IMR-90 (cell line): ENCODE measurements at regions not wholly inside any gene's neighbourhood (a gene's known extent, or its start where the extent isn't known, plus 50 kb on each side); places are given as distances from the start of the nearest gene placed in this dataset.

ENCODE experiments used
- ATAC-seq: fragments of 200-7000 bp; cut with Tn5 transposase; 2 replicates; pipeline ENCODE4 v1.9.1; 2020; ENCODE audit warnings: low read depth, mild to moderate bottlenecking, moderate library complexity
- BruUV-seq: library from RNA; stranded (reverse); fragments of 400-500 nt; replicated peaks from 2 replicates; lab custom pipeline; 2021; lab: Mats Ljungman, UMichigan
- CTCF ChIA-PET: fragments of 300-600 bp; formaldehyde crosslinking; extraction: SDS; loops from one replicate; lab custom pipeline; 2021; ENCODE audit warnings: antibody characterized with exemption; lab: Yijun Ruan, JAX
- POLR2A ChIA-PET: fragments of 300-600 bp; sonication (Branson Sonifier 250); formaldehyde crosslinking; loops from one replicate; lab custom pipeline; 2022; ENCODE audit warnings: antibody characterized with exemption; ENCODE audit not compliant: unreplicated experiment; lab: Charles Lee
- DNase-seq: peaks from one replicate; pipeline ENCODE4 v3.0.0; 2013
- H2AFZ ChIP-seq: replicated peaks from 2 replicates; pipeline ENCODE3; 2013; ENCODE audit warnings: low read length, mild to moderate bottlenecking; ENCODE audit not compliant: poor library complexity
- H2AK5ac ChIP-seq: 2 replicates; pipeline ENCODE4 v1.6.1; 2013; ENCODE audit warnings: low read depth, low read length, inconsistent platforms
- H2AK9ac ChIP-seq: replicated peaks from 2 replicates; pipeline ENCODE3; 2013; ENCODE audit warnings: mild to moderate bottlenecking, low read depth, low read length, moderate library complexity; ENCODE audit not compliant: poor library complexity
- H2BK120ac ChIP-seq: 2 replicates; pipeline ENCODE4 v1.6.1; 2013; ENCODE audit warnings: low read depth, low read length, inconsistent platforms
- H2BK15ac ChIP-seq: 3 replicates; pipeline ENCODE4 v1.6.1; 2013; ENCODE audit warnings: low read depth, low read length, inconsistent platforms
- H2BK20ac ChIP-seq: 2 replicates; pipeline ENCODE4 v1.6.1; 2013; ENCODE audit warnings: low read depth, mild to moderate bottlenecking, inconsistent platforms, low read length, moderate library complexity
- H2BK5ac ChIP-seq: 2 replicates; pipeline ENCODE4 v1.6.1; 2013; ENCODE audit warnings: mild to moderate bottlenecking, low read depth, low read length, inconsistent platforms; ENCODE audit not compliant: poor library complexity, severe bottlenecking
- H3K14ac ChIP-seq: replicated peaks from 2 replicates; pipeline ENCODE4 v1.6.1; 2013; ENCODE audit warnings: low read depth, low read length, inconsistent platforms
- H3K18ac ChIP-seq: 2 replicates; pipeline ENCODE4 v1.6.1; 2013; ENCODE audit warnings: low read depth, low read length, control low read depth
- H3K23ac ChIP-seq: 2 replicates; pipeline ENCODE4 v1.6.1; 2013; ENCODE audit warnings: low read depth, low read length, inconsistent platforms
- H3K27ac ChIP-seq: 2 replicates; pipeline ENCODE4 v1.5.1; 2013; ENCODE audit warnings: mild to moderate bottlenecking, control low read depth, low read length; ENCODE audit not compliant: insufficient read depth
- H3K27me3 ChIP-seq: 2 replicates; pipeline ENCODE4 v1.6.1; 2013; ENCODE audit warnings: low read length; ENCODE audit not compliant: control insufficient read depth, insufficient read depth
- H3K36me3 ChIP-seq: 2 replicates; pipeline ENCODE4 v1.6.1; 2013; ENCODE audit warnings: low read length, mixed read lengths; ENCODE audit not compliant: control insufficient read depth, insufficient read depth
- H3K4ac ChIP-seq: 2 replicates; pipeline ENCODE4 v1.6.1; 2013; ENCODE audit warnings: low read depth, low read length, inconsistent platforms
- H3K4me1 ChIP-seq: 2 replicates; pipeline ENCODE4 v1.6.1; 2013; ENCODE audit warnings: low read length, mixed read lengths; ENCODE audit not compliant: control insufficient read depth, insufficient read depth
- H3K4me2 ChIP-seq: 2 replicates; pipeline ENCODE4 v1.6.1; 2013; ENCODE audit warnings: low read depth, mild to moderate bottlenecking, control low read depth, low read length, moderate library complexity
- H3K4me3 ChIP-seq: 2 replicates; pipeline ENCODE4 v1.5.1; 2013; ENCODE audit warnings: low read depth, mild to moderate bottlenecking, control low read depth, low read length, moderate library complexity; ENCODE audit not compliant: insufficient read depth
- H3K56ac ChIP-seq: 2 replicates; pipeline ENCODE4 v1.6.1; 2013; ENCODE audit warnings: low read length, inconsistent platforms; ENCODE audit not compliant: insufficient read depth; ENCODE audit errors: extremely low read depth
- H3K79me1 ChIP-seq, 2 experiments: 2 replicates each; pipeline ENCODE4 v1.6.1; 2013; ENCODE audit warnings: low read length in 2 of 2, inconsistent platforms in 1 of 2, low read depth in 1 of 2
- H3K9ac ChIP-seq: 2 replicates; pipeline ENCODE4 v1.6.1; 2013; ENCODE audit warnings: low read depth, low read length, control low read depth
- H3K9me1 ChIP-seq: 2 replicates; pipeline ENCODE4 v1.6.1; 2013; ENCODE audit warnings: low read length, inconsistent platforms; ENCODE audit not compliant: insufficient read depth
- H3K9me3 ChIP-seq: 2 replicates; pipeline ENCODE4 v1.6.1; 2013; ENCODE audit warnings: low read length; ENCODE audit not compliant: control insufficient read depth, insufficient read depth
- H4K20me1 ChIP-seq: 2 replicates; pipeline ENCODE4 v1.6.1; 2013; ENCODE audit warnings: low read length, inconsistent platforms; ENCODE audit not compliant: insufficient read depth
- H4K5ac ChIP-seq: 2 replicates; pipeline ENCODE4 v1.6.1; 2013; ENCODE audit warnings: mild to moderate bottlenecking, low read depth, low read length, control low read depth
- H4K8ac ChIP-seq, 2 experiments: 2 replicates each; pipeline ENCODE4 v1.6.1; 2013; ENCODE audit warnings: low read depth in 2 of 2, low read length in 2 of 2, control low read depth in 1 of 2, inconsistent platforms in 1 of 2
- H4K91ac ChIP-seq: 2 replicates; pipeline ENCODE4 v1.6.1; 2013; ENCODE audit warnings: low read depth, low read length, inconsistent platforms; ENCODE audit not compliant: insufficient read depth
- BHLHE40 ChIP-seq: fragments of 150-350 bp; IDR thresholded peaks from 2 replicates; pipeline ENCODE4 v1.6.1; 2016; ENCODE audit warnings: mild to moderate bottlenecking, low read depth, low read length
- CEBPB ChIP-seq: IDR thresholded peaks from 2 replicates; pipeline ENCODE4 v1.6.1; 2012; ENCODE audit warnings: low read depth, low read length, improper control_type of control experiment
- CHD1 ChIP-seq: IDR thresholded peaks from 2 replicates; pipeline ENCODE4 v1.6.1; 2012; ENCODE audit warnings: low read depth, low read length, improper control_type of control experiment
- CTCF ChIP-seq: conservative IDR thresholded peaks from 2 replicates; pipeline ENCODE4 v1.5.1; 2012; ENCODE audit warnings: mild to moderate bottlenecking, low read depth, low read length, improper control_type of control experiment
- FOS ChIP-seq: fragments of 150-350 bp; IDR thresholded peaks from 2 replicates; pipeline ENCODE4 v1.6.1; 2016; ENCODE audit warnings: low read depth, low read length
- MAFK ChIP-seq: IDR thresholded peaks from 2 replicates; pipeline ENCODE4 v1.6.1; 2012; ENCODE audit warnings: low read depth, low read length, improper control_type of control experiment
- MAZ ChIP-seq: IDR thresholded peaks from 2 replicates; pipeline ENCODE4 v1.6.1; 2012; ENCODE audit warnings: low read depth, mild to moderate bottlenecking, low read length, improper control_type of control experiment, moderate library complexity, borderline replicate concordance
- MXI1 ChIP-seq: IDR thresholded peaks from 2 replicates; pipeline ENCODE4 v1.6.1; 2012; ENCODE audit warnings: low read depth, mild to moderate bottlenecking, low read length, moderate library complexity, borderline replicate concordance
- NFE2L2 ChIP-seq: fragments of 150-350 bp; IDR thresholded peaks from 2 replicates; pipeline ENCODE4 v1.6.1; 2016; ENCODE audit warnings: low read depth, mild to moderate bottlenecking, low read length
- POLR2A ChIP-seq: IDR thresholded peaks from 2 replicates; pipeline ENCODE4 v1.6.1; 2012; ENCODE audit warnings: mild to moderate bottlenecking, low read depth, low read length
- RAD21 ChIP-seq: IDR thresholded peaks from 2 replicates; pipeline ENCODE4 v1.6.1; 2012; ENCODE audit warnings: low read length, improper control_type of control experiment
- RCOR1 ChIP-seq: IDR thresholded peaks from 2 replicates; pipeline ENCODE4 v1.6.1; 2012; ENCODE audit warnings: mild to moderate bottlenecking, low read length, improper control_type of control experiment; ENCODE audit not compliant: insufficient replicate concordance
- RFX5 ChIP-seq: IDR thresholded peaks from 2 replicates; pipeline ENCODE4 v1.8.0; 2012; ENCODE audit warnings: low read depth, mild to moderate bottlenecking, low read length, moderate library complexity
- SMC3 ChIP-seq: fragments of 150-350 bp; IDR thresholded peaks from 2 replicates; pipeline ENCODE4 v1.6.1; 2016; ENCODE audit warnings: low read depth, mild to moderate bottlenecking, antibody characterized with exemption, low read length, moderate library complexity
- dilution Hi-C: fragments of 300-500 bp; cut with HindIII; formaldehyde crosslinking; loops from one replicate; pipeline ENCODE4 v1.14.3; 2018; ENCODE audit warnings: low sequenced_read_pairs; ENCODE audit not compliant: unreplicated experiment
- in situ Hi-C: fragments of 300-500 bp; cut with MboI; formaldehyde crosslinking; loops from 3 replicates; pipeline ENCODE4 v1.14.3; 2019; ENCODE audit warnings: low sequenced_read_pairs, inconsistent platforms, mixed read lengths
- intact Hi-C: fragments of 100-400 bp; cut with micrococcal nuclease; formaldehyde crosslinking; loops from 2 replicates; pipeline ENCODE4 v1.10.0; 2022
- TF ChIP-seq, protein P1 (sequence below): fragments of 150-350 bp; IDR thresholded peaks from 2 replicates; pipeline ENCODE4 v1.6.1; 2016; ENCODE audit warnings: low read depth, mild to moderate bottlenecking, low read length, moderate library complexity, borderline replicate concordance
- TF ChIP-seq, protein P2 (sequence below): fragments of 150-350 bp; IDR thresholded peaks from 2 replicates; pipeline ENCODE4 v1.6.1; 2017; ENCODE audit warnings: mild to moderate bottlenecking, antibody characterized with exemption, low read length, low read depth

GRCh38 chr6:84467296-84467695, 239.9 kb upstream of the CEP162 start:
- no peak overlapping the region for H3K18ac ChIP-seq
- no peak overlapping the region for H3K4me3 ChIP-seq
- no peak overlapping the region for H3K9ac ChIP-seq
- BruUV-seq = no TSS peak
- H3K9me1 ChIP-seq = no peaks in the 10 kb centered on the region; the same call in 1 of the 2 replicates
- no peak overlapping the region for H3K14ac ChIP-seq
- no peak overlapping the region for H3K56ac ChIP-seq
- H3K36me3 ChIP-seq = no peaks in the 10 kb centered on the region
- H4K8ac ChIP-seq = no peak overlapping the region
- H2AK9ac ChIP-seq = no peak overlapping the region
- no peak overlapping the region for H2BK120ac ChIP-seq
- H4K20me1 ChIP-seq = no peaks in the 10 kb centered on the region
- H3K23ac ChIP-seq = no peak overlapping the region
- H4K5ac ChIP-seq = no peak overlapping the region
- no peak for ATAC-seq
- in situ Hi-C loops = no loop called here
- dilution Hi-C loops = no loop called here
- no peak overlapping the region for H4K91ac ChIP-seq
- POLR2A ChIA-PET = no interaction called here
- no peaks in the 10 kb centered on the region for H3K9me3 ChIP-seq
- no peaks in the 10 kb centered on the region for H3K4me1 ChIP-seq
- no peak overlapping the region for H3K4ac ChIP-seq
- H3K79me1 ChIP-seq = no peaks in the 10 kb centered on the region
- no peaks in the 10 kb centered on the region for H3K27me3 ChIP-seq
- no peak overlapping the region for H2AK5ac ChIP-seq
- H3K27ac ChIP-seq = no peak overlapping the region
- no peak overlapping the region for H3K4me2 ChIP-seq
- no peak overlapping the region for H2BK5ac ChIP-seq
- H2AFZ ChIP-seq = no peak overlapping the region
- DNase-seq = no peak
- intact Hi-C loops = no loop called here
- TF ChIP-seq NFE2L2 (no peak), BHLHE40 (no peak), FOS (no peak), RFX5 (no peak), CTCF (no peak), POLR2A (no peak), RCOR1 (no peak), MAFK (no peak), RAD21 (no peak), MXI1 (no peak), MAZ (no peak), SMC3 (no peak), CEBPB (no peak), CHD1 (no peak)
- TF ChIP-seq, protein P1, sequence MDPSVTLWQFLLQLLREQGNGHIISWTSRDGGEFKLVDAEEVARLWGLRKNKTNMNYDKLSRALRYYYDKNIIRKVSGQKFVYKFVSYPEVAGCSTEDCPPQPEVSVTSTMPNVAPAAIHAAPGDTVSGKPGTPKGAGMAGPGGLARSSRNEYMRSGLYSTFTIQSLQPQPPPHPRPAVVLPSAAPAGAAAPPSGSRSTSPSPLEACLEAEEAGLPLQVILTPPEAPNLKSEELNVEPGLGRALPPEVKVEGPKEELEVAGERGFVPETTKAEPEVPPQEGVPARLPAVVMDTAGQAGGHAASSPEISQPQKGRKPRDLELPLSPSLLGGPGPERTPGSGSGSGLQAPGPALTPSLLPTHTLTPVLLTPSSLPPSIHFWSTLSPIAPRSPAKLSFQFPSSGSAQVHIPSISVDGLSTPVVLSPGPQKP = no peak
- TF ChIP-seq, protein P2, sequence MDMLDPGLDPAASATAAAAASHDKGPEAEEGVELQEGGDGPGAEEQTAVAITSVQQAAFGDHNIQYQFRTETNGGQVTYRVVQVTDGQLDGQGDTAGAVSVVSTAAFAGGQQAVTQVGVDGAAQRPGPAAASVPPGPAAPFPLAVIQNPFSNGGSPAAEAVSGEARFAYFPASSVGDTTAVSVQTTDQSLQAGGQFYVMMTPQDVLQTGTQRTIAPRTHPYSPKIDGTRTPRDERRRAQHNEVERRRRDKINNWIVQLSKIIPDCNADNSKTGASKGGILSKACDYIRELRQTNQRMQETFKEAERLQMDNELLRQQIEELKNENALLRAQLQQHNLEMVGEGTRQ = no peak
- no peak overlapping the region for H2BK20ac ChIP-seq
- CTCF ChIA-PET = no interaction called here
- no peak overlapping the region for H2BK15ac ChIP-seq
